ENCODE measurements at regions not wholly inside any gene's neighbourhood (a gene's known extent, or its start where the extent isn't known, plus 50 kb on each side); places are given as distances from the start of the nearest gene placed in this dataset.

DNA sequence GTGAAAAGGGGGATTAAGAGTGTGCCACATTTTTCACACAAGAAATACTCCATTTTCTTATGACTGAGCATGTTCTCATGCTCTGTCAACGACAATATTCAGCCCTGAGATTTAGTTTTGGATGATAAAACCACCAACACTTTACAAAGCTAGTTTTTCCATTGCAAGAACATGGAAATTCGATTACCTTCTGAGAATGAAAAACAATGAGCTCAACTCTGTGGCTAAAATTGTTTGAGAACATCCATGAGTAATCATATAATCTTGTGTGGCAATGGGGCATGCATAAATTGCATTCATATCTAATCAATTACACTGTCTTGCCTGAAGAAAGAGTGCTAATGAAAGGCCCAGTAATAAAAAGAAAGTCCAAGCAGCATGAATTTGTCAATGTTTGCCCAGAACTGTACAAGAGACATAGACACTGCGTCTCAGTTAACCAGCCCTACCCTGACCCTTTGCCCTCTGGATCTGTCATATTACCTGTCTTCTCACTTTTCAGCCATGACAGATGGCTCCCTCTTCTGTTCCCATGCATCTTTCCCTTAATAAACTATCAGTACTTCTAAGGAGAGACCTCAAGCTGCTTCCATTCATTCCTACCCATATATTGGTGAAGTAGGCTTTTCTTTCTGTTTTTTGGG, 253.4 kb downstream of the FAM76B start:
- TF ChIP-seq, protein P1, sequence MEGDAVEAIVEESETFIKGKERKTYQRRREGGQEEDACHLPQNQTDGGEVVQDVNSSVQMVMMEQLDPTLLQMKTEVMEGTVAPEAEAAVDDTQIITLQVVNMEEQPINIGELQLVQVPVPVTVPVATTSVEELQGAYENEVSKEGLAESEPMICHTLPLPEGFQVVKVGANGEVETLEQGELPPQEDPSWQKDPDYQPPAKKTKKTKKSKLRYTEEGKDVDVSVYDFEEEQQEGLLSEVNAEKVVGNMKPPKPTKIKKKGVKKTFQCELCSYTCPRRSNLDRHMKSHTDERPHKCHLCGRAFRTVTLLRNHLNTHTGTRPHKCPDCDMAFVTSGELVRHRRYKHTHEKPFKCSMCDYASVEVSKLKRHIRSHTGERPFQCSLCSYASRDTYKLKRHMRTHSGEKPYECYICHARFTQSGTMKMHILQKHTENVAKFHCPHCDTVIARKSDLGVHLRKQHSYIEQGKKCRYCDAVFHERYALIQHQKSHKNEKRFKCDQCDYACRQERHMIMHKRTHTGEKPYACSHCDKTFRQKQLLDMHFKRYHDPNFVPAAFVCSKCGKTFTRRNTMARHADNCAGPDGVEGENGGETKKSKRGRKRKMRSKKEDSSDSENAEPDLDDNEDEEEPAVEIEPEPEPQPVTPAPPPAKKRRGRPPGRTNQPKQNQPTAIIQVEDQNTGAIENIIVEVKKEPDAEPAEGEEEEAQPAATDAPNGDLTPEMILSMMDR (IDR thresholded peaks at IDR 0.05; ENCODE audit: borderline replicate concordance, extremely low read depth, low read length, poor library complexity, severe bottlenecking): no peak
- no peak for TF ChIP-seq EZH2 (IDR thresholded peaks at IDR 0.05; ENCODE audit: borderline replicate concordance, low read depth, low read length, severe bottlenecking)

Measured in DND-41 (cell line).